SK-N-SH (cell line): ENCODE measurements at regions not wholly inside any gene's neighbourhood (a gene's known extent, or its start where the extent isn't known, plus 50 kb on each side); places are given as distances from the start of the nearest gene placed in this dataset.
"Not testable (repeated sequence)": the region's sequence is repeated elsewhere in the genome, so short reads cannot be mapped to it uniquely, and the experiment has no call there.

Experiments used
- FOXJ3 ChIP-seq: sonication (generic); formaldehyde crosslinking; IDR thresholded peaks from 2 replicates; pipeline ENCODE4 v1.5.1; 2020; ENCODE audit warnings: mild to moderate bottlenecking, missing genetic modification reagents
- TF ChIP-seq, protein P1 (sequence below): fragments of 200-600 bp; sonication (generic); IDR thresholded peaks from 2 replicates; pipeline ENCODE4 v1.6.1; 2017; ENCODE audit warnings: antibody characterized with exemption, mild to moderate bottlenecking, moderate library complexity

DNA sequence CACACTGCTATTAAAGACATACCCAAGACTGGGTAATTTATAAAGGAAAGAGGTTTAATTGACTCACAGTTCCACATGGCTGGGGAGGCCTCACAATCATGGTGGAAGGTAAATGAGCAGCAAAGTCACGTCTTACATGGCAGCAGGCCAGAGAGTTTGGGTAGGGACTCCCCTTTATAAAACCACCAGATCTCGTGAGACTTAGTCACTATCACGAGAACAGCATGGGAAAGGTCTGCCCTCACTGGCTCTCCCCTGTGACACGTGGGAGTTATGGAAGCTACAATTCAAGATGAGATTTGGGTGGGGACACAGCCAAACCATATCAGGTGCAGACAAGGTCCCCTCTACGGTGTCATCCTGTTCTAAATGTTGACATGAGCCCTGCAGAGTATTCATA, 332.5 kb downstream of the QKI start:
- TF ChIP-seq FOXJ3 (CRISPR knock-in tag), result not testable (repeated sequence)
- TF ChIP-seq, protein P1, sequence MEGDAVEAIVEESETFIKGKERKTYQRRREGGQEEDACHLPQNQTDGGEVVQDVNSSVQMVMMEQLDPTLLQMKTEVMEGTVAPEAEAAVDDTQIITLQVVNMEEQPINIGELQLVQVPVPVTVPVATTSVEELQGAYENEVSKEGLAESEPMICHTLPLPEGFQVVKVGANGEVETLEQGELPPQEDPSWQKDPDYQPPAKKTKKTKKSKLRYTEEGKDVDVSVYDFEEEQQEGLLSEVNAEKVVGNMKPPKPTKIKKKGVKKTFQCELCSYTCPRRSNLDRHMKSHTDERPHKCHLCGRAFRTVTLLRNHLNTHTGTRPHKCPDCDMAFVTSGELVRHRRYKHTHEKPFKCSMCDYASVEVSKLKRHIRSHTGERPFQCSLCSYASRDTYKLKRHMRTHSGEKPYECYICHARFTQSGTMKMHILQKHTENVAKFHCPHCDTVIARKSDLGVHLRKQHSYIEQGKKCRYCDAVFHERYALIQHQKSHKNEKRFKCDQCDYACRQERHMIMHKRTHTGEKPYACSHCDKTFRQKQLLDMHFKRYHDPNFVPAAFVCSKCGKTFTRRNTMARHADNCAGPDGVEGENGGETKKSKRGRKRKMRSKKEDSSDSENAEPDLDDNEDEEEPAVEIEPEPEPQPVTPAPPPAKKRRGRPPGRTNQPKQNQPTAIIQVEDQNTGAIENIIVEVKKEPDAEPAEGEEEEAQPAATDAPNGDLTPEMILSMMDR, result not testable (repeated sequence)
